Parathyroid adenoma (tissue), 2 donors: ENCODE measurements at regions not wholly inside any gene's neighbourhood (a gene's known extent, or its start where the extent isn't known, plus 50 kb on each side); places are given as distances from the start of the nearest gene placed in this dataset.

ENCODE experiments used
- H2AFZ ChIP-seq: fragments of 300-600 bp; sonication (generic); one replicate; pipeline ENCODE4 v1.7.0; 2017; ENCODE audit warnings: antibody characterized with exemption, mild to moderate bottlenecking
- H3K27ac ChIP-seq: fragments of 300-600 bp; sonication (generic); one replicate; pipeline ENCODE4 v1.7.0; 2017
- H3K27me3 ChIP-seq: fragments of 300-600 bp; sonication (generic); one replicate; pipeline ENCODE4 v1.7.0; 2017; ENCODE audit warnings: low read length; ENCODE audit not compliant: control insufficient read depth, insufficient read depth
- H3K36me3 ChIP-seq: fragments of 300-600 bp; sonication (generic); one replicate; pipeline ENCODE4 v1.7.0; 2017; ENCODE audit warnings: low read length; ENCODE audit not compliant: control insufficient read depth, insufficient read depth
- H3K4me1 ChIP-seq: fragments of 300-600 bp; sonication (generic); one replicate; pipeline ENCODE4 v1.7.0; 2017; ENCODE audit warnings: control low read depth
- H3K4me2 ChIP-seq: fragments of 300-600 bp; sonication (generic); one replicate; pipeline ENCODE4 v1.7.0; 2017; ENCODE audit warnings: low read length
- H3K4me3 ChIP-seq: fragments of 300-600 bp; sonication (generic); one replicate; pipeline ENCODE4 v1.7.0; 2017; ENCODE audit warnings: low read depth, low read length
- H3K79me2 ChIP-seq: fragments of 300-600 bp; sonication (generic); one replicate; pipeline ENCODE4 v1.7.0; 2017; ENCODE audit warnings: control low read depth
- H3K9ac ChIP-seq: fragments of 300-600 bp; sonication (generic); one replicate; pipeline ENCODE4 v1.7.0; 2017; ENCODE audit warnings: mild to moderate bottlenecking
- H3K9me3 ChIP-seq: fragments of 300-600 bp; sonication (generic); one replicate; pipeline ENCODE4 v1.7.0; 2017; ENCODE audit warnings: low read length; ENCODE audit not compliant: control insufficient read depth
- CTCF ChIP-seq: fragments of 300-600 bp; sonication (generic); IDR thresholded peaks from one replicate; pipeline ENCODE4 v1.7.0; 2017; ENCODE audit warnings: antibody characterized with exemption, mild to moderate bottlenecking
- donor health status: primary hyperparathyroidism.

GRCh38 chr1:69203166-69203565, 364.6 kb upstream of the LRRC7 start:
- H3K27me3 ChIP-seq, result no peaks in the 10 kb centered on the region
- H2AFZ ChIP-seq, result no peak overlapping the region
- H3K4me1 ChIP-seq, result no peaks in the 10 kb centered on the region
- no peak overlapping the region for H3K9ac ChIP-seq
- no peak overlapping the region for H3K4me3 ChIP-seq
- no peak overlapping the region for H3K4me2 ChIP-seq
- TF ChIP-seq CTCF, result no peak
- no peaks in the 10 kb centered on the region for H3K9me3 ChIP-seq
- H3K79me2 ChIP-seq, result no peaks in the 10 kb centered on the region
- H3K36me3 ChIP-seq, result no peaks in the 10 kb centered on the region
- H3K27ac ChIP-seq, result no peak overlapping the region

GRCh38 chr1:69213644-69214043, 354.1 kb upstream of the LRRC7 start:
- H3K79me2 ChIP-seq, result no peaks in the 10 kb centered on the region
- no peaks in the 10 kb centered on the region for H3K9me3 ChIP-seq
- no peak overlapping the region for H3K4me3 ChIP-seq
- no peaks in the 10 kb centered on the region for H3K27me3 ChIP-seq
- H2AFZ ChIP-seq, result no peak overlapping the region
- H3K27ac ChIP-seq, result no peak overlapping the region
- H3K36me3 ChIP-seq, result no peaks in the 10 kb centered on the region
- no peak overlapping the region for H3K4me2 ChIP-seq
- H3K9ac ChIP-seq, result no peak overlapping the region
- no peaks in the 10 kb centered on the region for H3K4me1 ChIP-seq
- TF ChIP-seq CTCF, result no peak

GRCh38 chr1:69215883-69216282, 351.8 kb upstream of the LRRC7 start:
- no peaks in the 10 kb centered on the region for H3K9me3 ChIP-seq
- H3K36me3 ChIP-seq, result no peaks in the 10 kb centered on the region
- H3K9ac ChIP-seq, result no peak overlapping the region
- H3K79me2 ChIP-seq, result no peaks in the 10 kb centered on the region
- H3K4me3 ChIP-seq, result no peak overlapping the region
- H3K4me2 ChIP-seq, result no peak overlapping the region
- no peak overlapping the region for H3K27ac ChIP-seq
- H3K4me1 ChIP-seq, result no peaks in the 10 kb centered on the region
- H3K27me3 ChIP-seq, result no peaks in the 10 kb centered on the region
- no peak for TF ChIP-seq CTCF
- no peak overlapping the region for H2AFZ ChIP-seq

- H3K4me1 ChIP-seq, result no peaks in the 10 kb centered on the region
- no peak overlapping the region for H3K4me3 ChIP-seq
- H3K79me2 ChIP-seq, result no peaks in the 10 kb centered on the region
- H3K27me3 ChIP-seq, result no peaks in the 10 kb centered on the region
- H2AFZ ChIP-seq, result no peak overlapping the region
- no peaks in the 10 kb centered on the region for H3K36me3 ChIP-seq
- H3K9ac ChIP-seq, result no peak overlapping the region
- no peaks in the 10 kb centered on the region for H3K9me3 ChIP-seq
- no peak overlapping the region for H3K27ac ChIP-seq
- no peak for TF ChIP-seq CTCF
- H3K4me2 ChIP-seq, result no peak overlapping the region
These were observed 347.1 kb upstream of the LRRC7 start for GRCh38 chr1:69220672-69221071.

GRCh38 chr1:69221524-69221923, 346.2 kb upstream of the LRRC7 start:
- Histone ChIP-seq H3K27ac (no peak overlapping the region), H3K27me3 (no peaks in the 10 kb centered on the region), H3K9me3 (no peaks in the 10 kb centered on the region), H3K4me1 (no peaks in the 10 kb centered on the region), H3K4me3 (no peak overlapping the region), H3K36me3 (no peaks in the 10 kb centered on the region), H3K79me2 (no peaks in the 10 kb centered on the region), H3K9ac (no peak overlapping the region), H2AFZ (no peak overlapping the region), H3K4me2 (no peak overlapping the region)
- TF ChIP-seq CTCF, result no peak
